ENCODE measurements at regions not wholly inside any gene's neighbourhood (a gene's known extent, or its start where the extent isn't known, plus 50 kb on each side); places are given as distances from the start of the nearest gene placed in this dataset.

GRCh38 chr4:34373456-34373855 lies 1870.9 kb downstream of the ARAP2 start:
- no peak for DNase-seq

GRCh38 chr4:34412233-34412632 lies 1832.1 kb downstream of the ARAP2 start:
- Histone ChIP-seq H3K27ac (no peak overlapping the region), H3K27me3 (no peaks in the 10 kb centered on the region), H3K9me3 (replicated peaks in 1 of 3) (no peaks in the 10 kb centered on the region), H3K4me1 (replicated peaks in 1 of 2) (no peaks in the 10 kb centered on the region), H3K36me3 (replicated peaks in 1 of 2) (no peaks in the 10 kb centered on the region), H3K4me3 (no peak overlapping the region)
- no peak for DNase-seq
- TF ChIP-seq POLR2A (IDR thresholded peaks at IDR 0.05) = no peak
- TF ChIP-seq CTCF (IDR thresholded peaks at IDR 0.05) = no peak
- intact Hi-C loops (cut with DNase I) = no loop called here
- WGBS, 4 donors = 71 to 82% (median 79%) methylated on average over 2 of the region's 2 CpGs

More at GRCh38 chr4:34373456-34373855, 1870.9 kb downstream of the ARAP2 start:
- TF ChIP-seq CTCF (IDR thresholded peaks at IDR 0.05) (no peak), POLR2A (IDR thresholded peaks at IDR 0.05) (no peak)
- Histone ChIP-seq H3K27me3 (no peaks in the 10 kb centered on the region), H3K4me1 (replicated peaks in 1 of 2) (no peaks in the 10 kb centered on the region), H3K9me3 (replicated peaks in 1 of 3) (no peaks in the 10 kb centered on the region), H3K27ac (no peak overlapping the region), H3K4me3 (no peak overlapping the region), H3K36me3 (replicated peaks in 1 of 2) (no peaks in the 10 kb centered on the region)
- intact Hi-C loops (cut with DNase I) = no loop called here
- 87 to 92% (median 88%) methylated on average over 3 of the region's 3 CpGs for WGBS, 4 donors

GRCh38 chr4:34412911-34413310 lies 1831.4 kb downstream of the ARAP2 start:
- no peaks in the 10 kb centered on the region for H3K27me3 ChIP-seq
- H3K4me3 ChIP-seq = no peak overlapping the region
- no peak for DNase-seq
- TF ChIP-seq CTCF (IDR thresholded peaks at IDR 0.05) (no peak), POLR2A (IDR thresholded peaks at IDR 0.05) (no peak)
- H3K36me3 ChIP-seq (replicated peaks in 1 of 2) = no peaks in the 10 kb centered on the region
- no peaks in the 10 kb centered on the region for H3K9me3 ChIP-seq (replicated peaks in 1 of 3)
- no peak overlapping the region for H3K27ac ChIP-seq
- WGBS, 4 donors = 79 to 86% (median 83%) methylated on average over 2 of the region's 2 CpGs
- intact Hi-C loops (cut with DNase I) = no loop called here
- no peaks in the 10 kb centered on the region for H3K4me1 ChIP-seq (replicated peaks in 1 of 2)

GRCh38 chr4:34417160-34417559 lies 1827.2 kb downstream of the ARAP2 start:
- no peaks in the 10 kb centered on the region for H3K27me3 ChIP-seq
- intact Hi-C loops (cut with DNase I) = no loop called here
- DNase-seq = no peak
- no peaks in the 10 kb centered on the region for H3K4me1 ChIP-seq (replicated peaks in 1 of 2)
- 63 to 72% (median 67%) methylated on average over 3 of the region's 3 CpGs for WGBS, 4 donors
- no peak for TF ChIP-seq POLR2A (IDR thresholded peaks at IDR 0.05)
- no peak for TF ChIP-seq CTCF (IDR thresholded peaks at IDR 0.05)
- H3K27ac ChIP-seq = no peak overlapping the region
- no peaks in the 10 kb centered on the region for H3K9me3 ChIP-seq (replicated peaks in 1 of 3)
- H3K4me3 ChIP-seq = no peak overlapping the region
- H3K36me3 ChIP-seq (replicated peaks in 1 of 2) = no peaks in the 10 kb centered on the region

Data from adrenal gland (tissue), 9 donors.